GM12874 (cell line): ENCODE measurements at regions not wholly inside any gene's neighbourhood (a gene's known extent, or its start where the extent isn't known, plus 50 kb on each side); places are given as distances from the start of the nearest gene placed in this dataset.

Source experiments
- TF ChIP-seq, protein P1 (sequence below): IDR thresholded peaks from 2 replicates; pipeline ENCODE4 v1.5.1; 2011; ENCODE audit warnings: low read depth, mild to moderate bottlenecking, control low read depth, low read length, moderate library complexity; ENCODE audit not compliant: insufficient read depth

- TF ChIP-seq, protein P1, sequence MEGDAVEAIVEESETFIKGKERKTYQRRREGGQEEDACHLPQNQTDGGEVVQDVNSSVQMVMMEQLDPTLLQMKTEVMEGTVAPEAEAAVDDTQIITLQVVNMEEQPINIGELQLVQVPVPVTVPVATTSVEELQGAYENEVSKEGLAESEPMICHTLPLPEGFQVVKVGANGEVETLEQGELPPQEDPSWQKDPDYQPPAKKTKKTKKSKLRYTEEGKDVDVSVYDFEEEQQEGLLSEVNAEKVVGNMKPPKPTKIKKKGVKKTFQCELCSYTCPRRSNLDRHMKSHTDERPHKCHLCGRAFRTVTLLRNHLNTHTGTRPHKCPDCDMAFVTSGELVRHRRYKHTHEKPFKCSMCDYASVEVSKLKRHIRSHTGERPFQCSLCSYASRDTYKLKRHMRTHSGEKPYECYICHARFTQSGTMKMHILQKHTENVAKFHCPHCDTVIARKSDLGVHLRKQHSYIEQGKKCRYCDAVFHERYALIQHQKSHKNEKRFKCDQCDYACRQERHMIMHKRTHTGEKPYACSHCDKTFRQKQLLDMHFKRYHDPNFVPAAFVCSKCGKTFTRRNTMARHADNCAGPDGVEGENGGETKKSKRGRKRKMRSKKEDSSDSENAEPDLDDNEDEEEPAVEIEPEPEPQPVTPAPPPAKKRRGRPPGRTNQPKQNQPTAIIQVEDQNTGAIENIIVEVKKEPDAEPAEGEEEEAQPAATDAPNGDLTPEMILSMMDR, result no peak
These were observed 1505.6 kb downstream of the BRD1 start for GRCh38 chr22:48321986-48322545.

DNA sequence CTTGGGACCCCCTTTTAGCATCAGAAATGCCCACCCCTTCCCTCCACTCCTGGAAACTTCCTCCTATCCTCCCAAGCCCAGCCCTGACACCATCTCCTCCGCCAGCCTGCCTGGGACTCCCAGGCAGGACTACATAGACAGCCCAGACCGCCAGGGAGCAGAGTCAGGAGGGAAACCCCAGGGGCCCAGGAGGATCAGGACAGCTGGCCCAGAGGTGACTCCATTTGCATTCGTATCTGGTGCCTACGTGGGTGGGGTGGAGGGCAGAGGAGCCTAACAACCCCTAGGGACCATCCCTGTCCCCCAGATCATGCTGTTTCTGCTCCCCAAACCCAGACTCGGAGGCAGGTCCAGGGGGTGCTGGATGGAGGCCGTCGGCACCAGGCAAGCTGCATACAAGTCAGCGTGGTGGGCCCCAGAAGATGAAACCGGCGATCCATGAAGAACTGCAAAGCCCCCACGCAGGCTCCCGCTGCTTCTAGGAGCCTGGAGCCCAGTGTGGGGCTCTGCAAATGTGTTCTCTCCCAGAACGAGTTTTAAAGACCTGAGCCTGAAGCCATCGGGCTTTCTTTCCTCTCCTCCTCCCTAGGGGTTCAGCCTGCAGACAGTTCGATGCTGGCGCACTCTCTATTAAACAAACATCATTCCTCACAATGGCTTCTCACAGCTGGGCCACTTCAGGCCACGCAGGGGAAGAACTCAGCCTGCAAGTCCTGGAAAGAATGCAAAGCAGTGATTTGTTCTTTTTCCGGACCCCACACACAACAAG lies 1506.8 kb downstream of the BRD1 start:
- TF ChIP-seq, protein P1, result no peak

DNA sequence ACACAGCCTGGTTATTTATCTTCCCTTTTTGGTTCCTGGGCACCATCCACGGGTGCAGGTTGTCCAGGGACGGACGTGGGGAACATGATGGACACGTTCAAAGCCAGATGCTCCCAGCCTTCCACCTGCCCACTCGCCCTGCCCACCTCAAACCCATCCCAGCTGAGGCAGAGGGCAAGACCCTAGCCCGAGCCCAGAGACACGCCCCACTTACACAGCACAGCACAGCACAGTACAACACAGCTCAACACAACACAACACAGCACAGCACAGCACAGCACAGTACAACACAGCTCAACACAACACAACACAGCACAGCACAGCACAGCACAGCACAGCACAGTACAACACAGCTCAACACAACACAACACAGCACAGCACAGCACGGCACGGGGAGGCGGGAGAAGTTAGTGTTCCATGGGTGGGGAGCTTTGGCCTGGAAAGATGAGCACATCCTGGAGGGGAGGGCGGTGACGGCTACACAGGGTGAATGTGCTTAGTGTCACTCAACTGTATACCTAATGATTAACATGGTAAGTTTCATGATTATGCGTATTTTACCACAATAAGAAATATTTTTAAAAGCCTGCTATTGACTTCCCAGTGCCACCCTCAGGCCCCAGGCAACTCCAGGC lies 1507.5 kb downstream of the BRD1 start:
- TF ChIP-seq, protein P1, result no peak

- TF ChIP-seq, protein P1, result no peak
These were observed 1508.2 kb downstream of the BRD1 start for GRCh38 chr22:48319321-48320047.

- TF ChIP-seq, protein P1, result no peak
These were observed 1508.9 kb downstream of the BRD1 start for GRCh38 chr22:48318575-48319320.

GRCh38 chr22:48318173-48318572 lies 1509.5 kb downstream of the BRD1 start:
- TF ChIP-seq, protein P1, result no peak
